Esophagus muscularis mucosa (tissue), 3 donors: ENCODE measurements at regions not wholly inside any gene's neighbourhood (a gene's known extent, or its start where the extent isn't known, plus 50 kb on each side); places are given as distances from the start of the nearest gene placed in this dataset.
"Not testable (repeated sequence)": the region's sequence is repeated elsewhere in the genome, so short reads cannot be mapped to it uniquely, and the experiment has no call there.

Experiments
- POLR2A ChIP-seq: fragments of 450-650 bp; IDR thresholded peaks from one replicate; pipeline ENCODE4 v1.6.1; 2017; ENCODE audit warnings: antibody characterized with exemption, moderate library complexity, mild to moderate bottlenecking, low read depth
- TF ChIP-seq, protein P1 (sequence below), 3 experiments: fragments of 200-600 bp in 2 of 3; fragments of 450-650 bp in 1 of 3; sonication (generic) in 2 of 3; IDR thresholded peaks; one replicate each; pipeline ENCODE4 v1.5.1; 2017 to 2019; ENCODE audit warnings: antibody characterized with exemption in 3 of 3, mild to moderate bottlenecking in 2 of 3, moderate library complexity in 1 of 3

GRCh38 chr17:52961751-52962150 lies 803.2 kb upstream of the CA10 start:
- TF ChIP-seq POLR2A: not testable (repeated sequence)
- TF ChIP-seq, protein P1, sequence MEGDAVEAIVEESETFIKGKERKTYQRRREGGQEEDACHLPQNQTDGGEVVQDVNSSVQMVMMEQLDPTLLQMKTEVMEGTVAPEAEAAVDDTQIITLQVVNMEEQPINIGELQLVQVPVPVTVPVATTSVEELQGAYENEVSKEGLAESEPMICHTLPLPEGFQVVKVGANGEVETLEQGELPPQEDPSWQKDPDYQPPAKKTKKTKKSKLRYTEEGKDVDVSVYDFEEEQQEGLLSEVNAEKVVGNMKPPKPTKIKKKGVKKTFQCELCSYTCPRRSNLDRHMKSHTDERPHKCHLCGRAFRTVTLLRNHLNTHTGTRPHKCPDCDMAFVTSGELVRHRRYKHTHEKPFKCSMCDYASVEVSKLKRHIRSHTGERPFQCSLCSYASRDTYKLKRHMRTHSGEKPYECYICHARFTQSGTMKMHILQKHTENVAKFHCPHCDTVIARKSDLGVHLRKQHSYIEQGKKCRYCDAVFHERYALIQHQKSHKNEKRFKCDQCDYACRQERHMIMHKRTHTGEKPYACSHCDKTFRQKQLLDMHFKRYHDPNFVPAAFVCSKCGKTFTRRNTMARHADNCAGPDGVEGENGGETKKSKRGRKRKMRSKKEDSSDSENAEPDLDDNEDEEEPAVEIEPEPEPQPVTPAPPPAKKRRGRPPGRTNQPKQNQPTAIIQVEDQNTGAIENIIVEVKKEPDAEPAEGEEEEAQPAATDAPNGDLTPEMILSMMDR (IDR thresholded peaks at IDR 0.05): not testable (repeated sequence)
